H1 (cell line): ENCODE measurements at regions not wholly inside any gene's neighbourhood (a gene's known extent, or its start where the extent isn't known, plus 50 kb on each side); places are given as distances from the start of the nearest gene placed in this dataset.

Source experiments
- CTCF ChIA-PET: fragments of 300-600 bp; sonication (Branson Sonifier 250); formaldehyde crosslinking; loops from one replicate; lab custom pipeline; 2021; ENCODE audit not compliant: partially characterized antibody; lab: Charles Lee
- POLR2A ChIA-PET: fragments of 300-600 bp; sonication (Branson Sonifier 250); formaldehyde crosslinking; loops from one replicate; lab custom pipeline; 2021; ENCODE audit warnings: inconsistent platforms; ENCODE audit not compliant: partially characterized antibody; lab: Charles Lee
- DNase-seq, 2 experiments: peaks; one replicate each; pipeline versions ENCODE4 v3.0.0 to v3.0.0-alpha.2; 2010 to 2022; ENCODE audit warnings: low spot score in 2 of 2, low read depth in 1 of 2, mixed read lengths in 1 of 2
- FAIRE-seq: peaks from 2 replicates; lab custom pipeline; 2011; peaks lifted over from hg19 to GRCh38; lab: Jason Lieb, UNC
- H2AFZ ChIP-seq: 2 replicates; pipeline ENCODE4 v1.8.1; 2012; ENCODE audit warnings: low read length, inconsistent platforms
- H2AK5ac ChIP-seq: 2 replicates; pipeline ENCODE4 v1.6.1; 2013; ENCODE audit warnings: low read depth, low read length
- H2BK120ac ChIP-seq: replicated peaks from 2 replicates; pipeline ENCODE3; 2013; ENCODE audit warnings: low read depth, low read length, inconsistent platforms
- H2BK12ac ChIP-seq: 2 replicates; pipeline ENCODE4 v1.6.1; 2013; ENCODE audit warnings: low read depth, low read length
- H2BK15ac ChIP-seq: 2 replicates; pipeline ENCODE4 v1.6.1; 2013; ENCODE audit warnings: low read length
- H2BK20ac ChIP-seq: 2 replicates; pipeline ENCODE4 v1.6.1; 2013; ENCODE audit warnings: low read length
- H2BK5ac ChIP-seq: 2 replicates; pipeline ENCODE4 v1.6.1; 2013; ENCODE audit warnings: low read depth, low read length
- H3K14ac ChIP-seq: 2 replicates; pipeline ENCODE4 v1.6.1; 2013; ENCODE audit warnings: inconsistent platforms; ENCODE audit not compliant: insufficient read length
- H3K18ac ChIP-seq: 2 replicates; pipeline ENCODE4 v1.6.1; 2013; ENCODE audit warnings: low read length; ENCODE audit errors: extremely low read depth
- H3K23ac ChIP-seq: 2 replicates; pipeline ENCODE4 v1.6.1; 2013; ENCODE audit warnings: inconsistent platforms; ENCODE audit not compliant: insufficient read length
- H3K23me2 ChIP-seq: 2 replicates; pipeline ENCODE4 v1.6.1; 2013; ENCODE audit warnings: low read depth, low read length
- H3K27ac ChIP-seq: 2 replicates; pipeline ENCODE4 v1.6.1; 2011; ENCODE audit warnings: low read depth, low read length, inconsistent platforms
- H3K27me3 ChIP-seq, 4 experiments: replicated peaks in 1 of 4; 1 replicate in 1 of 4; 2 replicates in 3 of 4; pipeline versions ENCODE4 v1.6.1 to v1.8.1; 2011 to 2013; ENCODE audit warnings: low read length in 3 of 4, mild to moderate bottlenecking in 3 of 4, inconsistent platforms in 2 of 4, mixed read lengths in 2 of 4, moderate library complexity in 1 of 4; ENCODE audit not compliant: control insufficient read depth in 3 of 4, insufficient read depth in 3 of 4; ENCODE audit errors: extremely low read depth in 1 of 4
- H3K36me3 ChIP-seq, 4 experiments: 2 replicates each; pipeline versions ENCODE4 v1.6.1 to v1.8.1; 2011 to 2013; ENCODE audit warnings: mild to moderate bottlenecking in 4 of 4, low read length in 3 of 4, moderate library complexity in 2 of 4, control low read depth in 1 of 4, inconsistent platforms in 1 of 4; ENCODE audit not compliant: insufficient read depth in 4 of 4, control insufficient read depth in 2 of 4
- H3K4ac ChIP-seq: replicated peaks from 2 replicates; pipeline ENCODE3; 2013; ENCODE audit warnings: low read length, low read depth, mixed read lengths, inconsistent platforms; ENCODE audit not compliant: insufficient read length
- H3K4me1 ChIP-seq, 4 experiments: replicated peaks in 1 of 4; 1 replicate in 1 of 4; 2 replicates in 3 of 4; pipeline versions ENCODE4 v1.6.1 to v1.8.1; 2011 to 2013; ENCODE audit warnings: low read length in 3 of 4, inconsistent platforms in 2 of 4, mixed read lengths in 1 of 4; ENCODE audit not compliant: insufficient read depth in 4 of 4, control insufficient read depth in 3 of 4
- H3K4me2 ChIP-seq, 2 experiments: 2 replicates each; pipeline versions ENCODE4 v1.6.1 to v1.8.1; 2011 to 2013; ENCODE audit warnings: low read depth in 2 of 2, low read length in 2 of 2, control low read depth in 1 of 2, inconsistent platforms in 1 of 2, mild to moderate bottlenecking in 1 of 2; ENCODE audit not compliant: insufficient read depth in 1 of 2
- H3K4me3 ChIP-seq, 4 experiments: fragments of 200-600, 300-600 bp in 1 of 4; sonication (generic), shearing (Covaris generic), sonication (Bioruptor Twin) in 1 of 4; 2 replicates each; pipeline versions ENCODE4 v1.5.1 to v1.8.1; 2011 to 2016; ENCODE audit warnings: low read length in 4 of 4, low read depth in 3 of 4, control low read depth in 2 of 4, inconsistent platforms in 2 of 4, mild to moderate bottlenecking in 2 of 4, mixed read lengths in 1 of 4, moderate library complexity in 1 of 4; ENCODE audit not compliant: insufficient read depth in 2 of 4; ENCODE audit errors: extremely low read depth in 1 of 4
- H3K56ac ChIP-seq: replicated peaks from 2 replicates; pipeline ENCODE3; 2013; ENCODE audit warnings: low read depth, mild to moderate bottlenecking, mixed read lengths, low read length, inconsistent platforms; ENCODE audit not compliant: insufficient read length
- H3K79me1 ChIP-seq: 2 replicates; pipeline ENCODE4 v1.6.1; 2013; ENCODE audit warnings: low read depth, low read length, control low read depth
- H3K79me2 ChIP-seq, 2 experiments: 2 replicates each; pipeline versions ENCODE4 v1.6.1 to v1.8.1; 2012 to 2013; ENCODE audit warnings: low read length in 2 of 2, mild to moderate bottlenecking in 2 of 2, inconsistent platforms in 1 of 2; ENCODE audit not compliant: insufficient read depth in 2 of 2, control insufficient read depth in 1 of 2
- H3K9ac ChIP-seq, 4 experiments: replicated peaks in 1 of 4; 1 replicate in 1 of 4; 2 replicates in 3 of 4; pipeline versions ENCODE4 v1.6.1 to v1.8.1; 2011 to 2013; ENCODE audit warnings: low read depth in 3 of 4, low read length in 3 of 4, control low read depth in 2 of 4, mild to moderate bottlenecking in 2 of 4, moderate library complexity in 2 of 4, inconsistent platforms in 1 of 4; ENCODE audit errors: extremely low read depth in 1 of 4
- H3K9me3 ChIP-seq, 2 experiments: 2 replicates each; pipeline versions ENCODE4 v1.6.1 to v1.8.1; 2012 to 2013; ENCODE audit warnings: mild to moderate bottlenecking in 2 of 2, moderate library complexity in 2 of 2, control low read depth in 1 of 2, inconsistent platforms in 1 of 2, low read depth in 1 of 2, low read length in 1 of 2, mixed read lengths in 1 of 2; ENCODE audit not compliant: insufficient read depth in 2 of 2
- H4K20me1 ChIP-seq, 2 experiments: replicated peaks in 1 of 2; 2 replicates each; pipeline versions ENCODE3 to v1.8.1; 2011 to 2013; ENCODE audit warnings: inconsistent platforms in 2 of 2, low read length in 2 of 2, mild to moderate bottlenecking in 1 of 2; ENCODE audit not compliant: insufficient read depth in 2 of 2, control insufficient read depth in 1 of 2
- H4K5ac ChIP-seq: 2 replicates; pipeline ENCODE4 v1.6.1; 2013; ENCODE audit warnings: low read length, low read depth, mixed read lengths, inconsistent platforms; ENCODE audit not compliant: insufficient read length
- H4K8ac ChIP-seq: 2 replicates; pipeline ENCODE4 v1.8.0; 2013; ENCODE audit warnings: mild to moderate bottlenecking, moderate library complexity, low read length, inconsistent platforms; ENCODE audit not compliant: insufficient read depth; ENCODE audit errors: extremely low read depth
- H4K91ac ChIP-seq: replicated peaks from 2 replicates; pipeline ENCODE3; 2013; ENCODE audit warnings: low read length, mixed read lengths, inconsistent platforms; ENCODE audit not compliant: insufficient read length
- BRCA1 ChIP-seq: IDR thresholded peaks from 2 replicates; pipeline ENCODE4 v1.6.1; 2012; ENCODE audit warnings: low read depth, low read length, improper control_type of control experiment
- CBX8 ChIP-seq: fragments of 300-800, 300-1000 bp; sonication (generic); IDR thresholded peaks from 2 replicates; pipeline ENCODE4 v1.7.1; 2016; ENCODE audit warnings: low read depth, low read length, borderline replicate concordance
- CTCF ChIP-seq, 3 experiments: IDR thresholded peaks; 1 replicate in 2 of 3; 2 replicates in 1 of 3; pipeline versions ENCODE4 v1.5.1 to v1.6.1; 2011; ENCODE audit warnings: low read length in 3 of 3, mild to moderate bottlenecking in 3 of 3, inconsistent platforms in 2 of 3, low read depth in 1 of 3, moderate library complexity in 1 of 3; ENCODE audit not compliant: insufficient read depth in 1 of 3; ENCODE audit errors: control extremely low read depth in 1 of 3
- EGR1 ChIP-seq: IDR thresholded peaks from 2 replicates; pipeline ENCODE4 v1.6.1; 2011; ENCODE audit warnings: low read depth, low read length, borderline replicate concordance
- FOSL1 ChIP-seq: IDR thresholded peaks from 2 replicates; pipeline ENCODE4 v1.6.1; 2011; ENCODE audit warnings: mild to moderate bottlenecking, low read depth, low read length, moderate library complexity; ENCODE audit not compliant: insufficient read depth
- RAD21 ChIP-seq, 2 experiments: IDR thresholded peaks in 1 of 2; conservative IDR thresholded peaks in 1 of 2; 2 replicates each; pipeline ENCODE4 v1.6.1; 2011; ENCODE audit warnings: low read depth in 2 of 2, low read length in 2 of 2, improper control_type of control experiment in 1 of 2, inconsistent platforms in 1 of 2, mild to moderate bottlenecking in 1 of 2, moderate library complexity in 1 of 2
- YY1 ChIP-seq: IDR thresholded peaks from 2 replicates; pipeline ENCODE4 v1.6.1; 2011; ENCODE audit warnings: low read depth, mild to moderate bottlenecking, low read length
- WGBS, 2 experiments: shearing (Covaris generic) in 1 of 2; methylation state at CpG; one replicate each; pipeline versions ENCODE4 v1.1.6 to v1.1.7; 2013 to 2015; ENCODE audit warnings: low lambda C conversion rate in 2 of 2, mixed read lengths in 2 of 2, inconsistent platforms in 1 of 2, low coverage in 1 of 2, missing lambda C conversion rate in 1 of 2; ENCODE audit not compliant: insufficient replicate concordance in 2 of 2, insufficient coverage in 1 of 2, insufficient read length in 1 of 2; ENCODE audit errors: extremely low coverage in 1 of 2, missing lambda C conversion rate in 1 of 2; 5-methylcytosine and 5-hydroxymethylcytosine counted together
- TF ChIP-seq, protein P1 (sequence below): IDR thresholded peaks from 2 replicates; pipeline ENCODE4 v1.6.1; 2012; ENCODE audit warnings: inconsistent platforms
- TF ChIP-seq, protein P2 (sequence below): IDR thresholded peaks from 2 replicates; pipeline ENCODE4 v1.6.1; 2012; ENCODE audit warnings: low read length, inconsistent platforms

- WGBS, 2 experiments, result 93% methylated on average over 3 of the region's 3 CpGs; no CpG with 5 or more reads in 1 of the 2 experiments
- Histone ChIP-seq H3K4ac (no peak overlapping the region), H2BK120ac (no peak overlapping the region), H3K4me3 (no peak overlapping the region), H2BK12ac (no peak overlapping the region), H3K56ac (no peak overlapping the region), H4K91ac (no peak overlapping the region), H2AFZ (no peak overlapping the region), H4K8ac (no peak overlapping the region), H2BK5ac (no peak overlapping the region), H2AK5ac (no peak overlapping the region), H3K9ac (no peak overlapping the region), H4K5ac (no peak overlapping the region), H3K79me2 (no peaks in the 10 kb centered on the region), H3K18ac (no peak overlapping the region), H3K23me2 (no peaks in the 10 kb centered on the region; the same call in 1 of the 2 replicates), H3K36me3 (no peaks in the 10 kb centered on the region), H3K27me3 (no peaks in the 10 kb centered on the region), H3K4me2 (no peak overlapping the region), H4K20me1 (no peaks in the 10 kb centered on the region), H2BK20ac (no peak overlapping the region), H3K27ac (no peak overlapping the region), H2BK15ac (no peak overlapping the region), H3K79me1 (no peaks in the 10 kb centered on the region), H3K23ac (no peak overlapping the region), H3K14ac (no peak overlapping the region), H3K4me1 (no peaks in the 10 kb centered on the region), H3K9me3 (no peaks in the 10 kb centered on the region; a peak in 1 of 4 replicates)
- DNase-seq, result no peak
- ChIA-PET POLR2A (no interaction called here), CTCF (no interaction called here)
- no peak for FAIRE-seq
- TF ChIP-seq BRCA1, result no peak
- TF ChIP-seq EGR1, result no peak
- TF ChIP-seq FOSL1, result no peak
- no peak for TF ChIP-seq RAD21 (IDR thresholded peaks at IDR 0.05 in 1 of 2, conservative IDR thresholded peaks at IDR 0.05 in 1 of 2; ENCODE audit: low read depth in 2 of 2, low read length in 2 of 2)
- no peak for TF ChIP-seq CTCF (IDR thresholded peaks at IDR 0.05; ENCODE audit: control extremely low read depth in 1 of 3, insufficient read depth in 1 of 3, low read depth in 1 of 3, low read length in 3 of 3)
- TF ChIP-seq YY1, result no peak
- TF ChIP-seq, protein P1, sequence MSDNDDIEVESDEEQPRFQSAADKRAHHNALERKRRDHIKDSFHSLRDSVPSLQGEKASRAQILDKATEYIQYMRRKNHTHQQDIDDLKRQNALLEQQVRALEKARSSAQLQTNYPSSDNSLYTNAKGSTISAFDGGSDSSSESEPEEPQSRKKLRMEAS, result no peak
- TF ChIP-seq, protein P2, sequence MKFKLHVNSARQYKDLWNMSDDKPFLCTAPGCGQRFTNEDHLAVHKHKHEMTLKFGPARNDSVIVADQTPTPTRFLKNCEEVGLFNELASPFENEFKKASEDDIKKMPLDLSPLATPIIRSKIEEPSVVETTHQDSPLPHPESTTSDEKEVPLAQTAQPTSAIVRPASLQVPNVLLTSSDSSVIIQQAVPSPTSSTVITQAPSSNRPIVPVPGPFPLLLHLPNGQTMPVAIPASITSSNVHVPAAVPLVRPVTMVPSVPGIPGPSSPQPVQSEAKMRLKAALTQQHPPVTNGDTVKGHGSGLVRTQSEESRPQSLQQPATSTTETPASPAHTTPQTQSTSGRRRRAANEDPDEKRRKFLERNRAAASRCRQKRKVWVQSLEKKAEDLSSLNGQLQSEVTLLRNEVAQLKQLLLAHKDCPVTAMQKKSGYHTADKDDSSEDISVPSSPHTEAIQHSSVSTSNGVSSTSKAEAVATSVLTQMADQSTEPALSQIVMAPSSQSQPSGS, result no peak
- TF ChIP-seq CBX8, result no peak
These were observed 379.5 kb downstream of the ETS1 start for GRCh38 chr11:128207861-128208321.
